SK-N-SH (cell line): ENCODE measurements at regions not wholly inside any gene's neighbourhood (a gene's known extent, or its start where the extent isn't known, plus 50 kb on each side); places are given as distances from the start of the nearest gene placed in this dataset.

Experiments
- CTCF ChIA-PET: fragments of 300-600, 350-600 bp; formaldehyde crosslinking; extraction: SDS; loops from one replicate; lab custom pipeline; 2021; lab: Yijun Ruan, JAX
- POLR2A ChIA-PET: fragments of 350-600 bp; sonication (Branson Sonifier 250); formaldehyde crosslinking; extraction: SDS; loops from one replicate; lab custom pipeline; 2020; ENCODE audit warnings: antibody characterized with exemption, inconsistent platforms; lab: Yijun Ruan, JAX
- DNase-seq: peaks from one replicate; pipeline ENCODE4 v3.0.0; 2012
- H2AFZ ChIP-seq: fragments of 200-600 bp; sonication (generic); 2 replicates; pipeline ENCODE4 v1.8.1; 2016; ENCODE audit warnings: antibody characterized with exemption, mild to moderate bottlenecking, low read depth
- H3F3A ChIP-seq: fragments of 200-600 bp; sonication (generic); replicated peaks from 2 replicates; pipeline ENCODE3; 2016; ENCODE audit warnings: antibody characterized with exemption, mild to moderate bottlenecking; ENCODE audit not compliant: insufficient read depth
- H3K27ac ChIP-seq, 2 experiments: fragments of 200-500 bp in 1 of 2; fragments of 200-600 bp in 1 of 2; sonication (Bioruptor generic) in 1 of 2; sonication (generic), shearing (Covaris generic) in 1 of 2; 2 replicates each; pipeline versions ENCODE4 v1.5.1 to v1.6.1; 2014 to 2016; ENCODE audit warnings: low read depth in 2 of 2, inconsistent platforms in 1 of 2, low read length in 1 of 2, mild to moderate bottlenecking in 1 of 2, mixed read lengths in 1 of 2
- H3K27me3 ChIP-seq: fragments of 200-600 bp; sonication (generic), shearing (Covaris generic); 2 replicates; pipeline ENCODE4 v1.6.1; 2016; ENCODE audit warnings: mixed run types; ENCODE audit not compliant: insufficient read depth
- H3K36me3 ChIP-seq, 2 experiments: fragments of 200-500 bp in 1 of 2; fragments of 200-600 bp in 1 of 2; sonication (Bioruptor generic) in 1 of 2; sonication (generic) in 1 of 2; replicated peaks in 1 of 2; 2 replicates each; pipeline versions ENCODE3 to v1.5.1; 2014 to 2016; ENCODE audit warnings: low read length in 1 of 2, mild to moderate bottlenecking in 1 of 2; ENCODE audit not compliant: insufficient read depth in 2 of 2, control insufficient read depth in 1 of 2
- H3K4me1 ChIP-seq, 2 experiments: fragments of 200-500 bp in 1 of 2; fragments of 200-600 bp in 1 of 2; sonication (Bioruptor generic) in 1 of 2; sonication (generic), shearing (Covaris generic) in 1 of 2; 2 replicates each; pipeline versions ENCODE4 v1.5.1 to v1.6.1; 2014 to 2016; ENCODE audit warnings: low read depth in 1 of 2, low read length in 1 of 2, mixed run types in 1 of 2; ENCODE audit not compliant: insufficient read depth in 2 of 2, control insufficient read depth in 1 of 2
- H3K4me2 ChIP-seq: fragments of 200-600 bp; sonication (generic), shearing (Covaris generic); 2 replicates; pipeline ENCODE4 v1.6.1; 2017; ENCODE audit warnings: mixed run types
- H3K4me3 ChIP-seq, 2 experiments: fragments of 200-500 bp in 1 of 2; fragments of 200-600 bp in 1 of 2; sonication (Bioruptor generic) in 1 of 2; sonication (generic), shearing (Covaris generic) in 1 of 2; 2 replicates each; pipeline versions ENCODE4 v1.5.1 to v1.8.1; 2014 to 2016; ENCODE audit warnings: low read depth in 2 of 2, inconsistent platforms in 1 of 2, low read length in 1 of 2, mild to moderate bottlenecking in 1 of 2, mixed read lengths in 1 of 2, moderate library complexity in 1 of 2
- H3K79me2 ChIP-seq: fragments of 200-600 bp; sonication (generic); 2 replicates; pipeline ENCODE4 v1.8.1; 2017; ENCODE audit warnings: mild to moderate bottlenecking; ENCODE audit not compliant: insufficient read depth
- H3K9ac ChIP-seq: fragments of 200-600 bp; sonication (generic); 2 replicates; pipeline ENCODE4 v1.6.1; 2017; ENCODE audit warnings: mixed run types
- H3K9me2 ChIP-seq: fragments of 200-600 bp; sonication (generic); 2 replicates; pipeline ENCODE4 v1.6.1; 2017; ENCODE audit warnings: mixed run types
- H3K9me3 ChIP-seq: fragments of 200-600 bp; sonication (generic); 2 replicates; pipeline ENCODE4 v1.6.1; 2017; ENCODE audit warnings: mixed run types, mild to moderate bottlenecking, moderate library complexity
- H4K20me1 ChIP-seq: fragments of 200-600 bp; sonication (generic); 2 replicates; pipeline ENCODE4 v1.6.1; 2017; ENCODE audit warnings: mild to moderate bottlenecking, mixed run types; ENCODE audit not compliant: insufficient read depth
- ELF1 ChIP-seq: IDR thresholded peaks from 2 replicates; pipeline ENCODE4 v1.4.0; 2012
- EP300 ChIP-seq, 2 experiments: IDR thresholded peaks; 2 replicates each; pipeline versions ENCODE4 v1.4.0 to v1.6.1; 2012; ENCODE audit warnings: borderline replicate concordance in 1 of 2, low read depth in 1 of 2, low read length in 1 of 2
- EZH2phosphoT487 ChIP-seq: fragments of 200-600 bp; sonication (generic); IDR thresholded peaks from 2 replicates; pipeline ENCODE4 v1.6.1; 2017; ENCODE audit warnings: low read depth, mixed run types, mild to moderate bottlenecking, antibody characterized with exemption, moderate library complexity, borderline replicate concordance
- FOSL2 ChIP-seq: IDR thresholded peaks from 2 replicates; pipeline ENCODE4 v1.4.0; 2012; ENCODE audit warnings: low read depth, mild to moderate bottlenecking, moderate library complexity, borderline replicate concordance
- FOXJ3 ChIP-seq: sonication (generic); formaldehyde crosslinking; IDR thresholded peaks from 2 replicates; pipeline ENCODE4 v1.5.1; 2020; ENCODE audit warnings: mild to moderate bottlenecking, missing genetic modification reagents
- FOXM1 ChIP-seq: IDR thresholded peaks from 2 replicates; pipeline ENCODE4 v1.4.0; 2012; ENCODE audit warnings: low read depth, mild to moderate bottlenecking
- GATA2 ChIP-seq: sonication (generic); formaldehyde crosslinking; IDR thresholded peaks from 2 replicates; pipeline ENCODE4 v1.5.0; 2020; ENCODE audit warnings: mild to moderate bottlenecking, missing genetic modification reagents
- JUND ChIP-seq: IDR thresholded peaks from 2 replicates; pipeline ENCODE4 v1.4.0; 2012
- MXI1 ChIP-seq: IDR thresholded peaks from 2 replicates; pipeline ENCODE4 v1.6.1; 2012; ENCODE audit warnings: mild to moderate bottlenecking, low read depth, low read length, improper control_type of control experiment
- NRF1 ChIP-seq: IDR thresholded peaks from 2 replicates; pipeline ENCODE4 v1.6.1; 2012; ENCODE audit warnings: low read depth, mild to moderate bottlenecking, low read length
- RAD21 ChIP-seq: IDR thresholded peaks from 2 replicates; pipeline ENCODE4 v1.6.1; 2012; ENCODE audit warnings: mild to moderate bottlenecking, low read length
- RFX5 ChIP-seq: IDR thresholded peaks from 2 replicates; pipeline ENCODE4 v1.6.1; 2012; ENCODE audit warnings: mild to moderate bottlenecking, improper control_type of control experiment, low read length
- SIN3A ChIP-seq: IDR thresholded peaks from 2 replicates; pipeline ENCODE4 v1.6.1; 2012; ENCODE audit warnings: low read depth, mild to moderate bottlenecking, low read length, moderate library complexity, borderline replicate concordance
- TAF1 ChIP-seq: IDR thresholded peaks from 2 replicates; pipeline ENCODE4 v1.6.1; 2012; ENCODE audit warnings: low read depth, mild to moderate bottlenecking, low read length, moderate library complexity, borderline replicate concordance
- TEAD4 ChIP-seq: IDR thresholded peaks from 2 replicates; pipeline ENCODE4 v1.4.0; 2012; ENCODE audit warnings: mild to moderate bottlenecking, borderline replicate concordance; ENCODE audit not compliant: insufficient read depth
- YY1 ChIP-seq: IDR thresholded peaks from 2 replicates; pipeline ENCODE4 v1.4.0; 2012; ENCODE audit warnings: low read depth, mild to moderate bottlenecking
- WGBS: methylation state at CpG from one replicate; pipeline ENCODE4 v1.1.6; 2017; ENCODE audit warnings: low lambda C conversion rate; 5-methylcytosine and 5-hydroxymethylcytosine counted together
- TF ChIP-seq, protein P1 (sequence below): fragments of 150-350 bp; IDR thresholded peaks from 2 replicates; pipeline ENCODE4 v1.6.1; 2017; ENCODE audit warnings: antibody characterized with exemption, low read length, low read depth, borderline replicate concordance
- TF ChIP-seq, protein P2 (sequence below): IDR thresholded peaks from 2 replicates; pipeline ENCODE4; 2012
- TF ChIP-seq, protein P3 (sequence below): IDR thresholded peaks from 2 replicates; pipeline ENCODE4 v1.4.0; 2012; ENCODE audit warnings: low read depth
- TF ChIP-seq, protein P4 (sequence below): IDR thresholded peaks from 2 replicates; pipeline ENCODE4 v1.4.0; 2012; ENCODE audit warnings: low read depth, borderline replicate concordance
- TF ChIP-seq, protein P5 (sequence below): fragments of 200-600 bp; sonication (generic); IDR thresholded peaks from 2 replicates; pipeline ENCODE4 v1.6.1; 2017; ENCODE audit warnings: antibody characterized with exemption, mild to moderate bottlenecking, moderate library complexity

DNA sequence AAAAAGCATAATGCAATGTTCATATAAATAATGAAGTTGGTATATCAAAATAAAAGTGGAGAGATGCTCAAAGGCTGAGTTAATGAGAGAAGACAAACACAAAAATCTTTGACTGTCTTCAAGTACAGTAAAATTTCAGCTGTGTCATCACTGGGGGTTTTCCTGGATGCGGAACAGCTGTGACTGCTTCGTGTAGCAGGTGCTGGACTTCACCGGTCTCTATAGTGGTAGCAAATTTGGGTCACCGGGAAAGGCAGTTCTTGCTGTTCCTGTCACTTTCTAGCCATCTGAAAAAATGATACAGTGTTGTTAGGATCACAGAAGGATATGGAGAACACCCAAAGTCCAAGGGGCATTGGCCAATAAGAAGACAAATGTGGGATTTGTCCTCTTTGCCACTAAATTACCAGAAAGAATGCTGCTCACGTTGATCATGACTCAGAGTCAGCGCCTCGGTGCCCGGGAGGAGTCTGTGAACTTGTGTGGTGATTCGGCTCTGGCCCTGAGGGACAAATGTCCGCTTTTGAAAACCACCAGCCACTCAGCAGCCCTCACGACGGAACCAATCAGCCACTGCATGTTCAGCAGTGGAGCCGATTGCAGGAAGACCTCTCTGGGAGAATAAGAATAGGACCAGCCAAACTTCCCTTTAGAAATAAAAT is 230.1 kb upstream of the FAT1 start:
- Histone ChIP-seq H3K27me3 (no peaks in the 10 kb centered on the region; the same call in 1 of the 2 replicates), H3K79me2 (no peaks in the 10 kb centered on the region), H3K9ac (no peak overlapping the region), H3K4me1 (no peaks in the 10 kb centered on the region; a peak in 1 of 4 replicates), H3K9me2 (no peaks in the 10 kb centered on the region), H3K36me3 (no peaks in the 10 kb centered on the region), H3K27ac (no peak overlapping the region), H3K4me3 (no peak overlapping the region), H3K4me2 (no peak overlapping the region), H4K20me1 (no peaks in the 10 kb centered on the region), H2AFZ (no peak overlapping the region), H3F3A (no peaks in the 10 kb centered on the region), H3K9me3 (no peaks in the 10 kb centered on the region)
- WGBS: 40% methylated on average over 7 of the region's 13 CpGs
- CTCF ChIA-PET: interaction anchor here (0.6 kb wide), 1 partner anchor 31 kb away, joined by 3 read pairs; no protein-coding TSS in a partner anchor
- no peak for TF ChIP-seq SIN3A
- TF ChIP-seq FOSL2: no peak
- TF ChIP-seq YY1: no peak
- TF ChIP-seq RAD21: no peak
- TF ChIP-seq GATA2 (CRISPR knock-in tag): no peak
- no peak for TF ChIP-seq NRF1
- TF ChIP-seq TAF1: no peak
- TF ChIP-seq JUND: no peak
- no peak for TF ChIP-seq TEAD4
- TF ChIP-seq RFX5: no peak
- no peak for TF ChIP-seq FOXJ3 (CRISPR knock-in tag)
- TF ChIP-seq, protein P1, sequence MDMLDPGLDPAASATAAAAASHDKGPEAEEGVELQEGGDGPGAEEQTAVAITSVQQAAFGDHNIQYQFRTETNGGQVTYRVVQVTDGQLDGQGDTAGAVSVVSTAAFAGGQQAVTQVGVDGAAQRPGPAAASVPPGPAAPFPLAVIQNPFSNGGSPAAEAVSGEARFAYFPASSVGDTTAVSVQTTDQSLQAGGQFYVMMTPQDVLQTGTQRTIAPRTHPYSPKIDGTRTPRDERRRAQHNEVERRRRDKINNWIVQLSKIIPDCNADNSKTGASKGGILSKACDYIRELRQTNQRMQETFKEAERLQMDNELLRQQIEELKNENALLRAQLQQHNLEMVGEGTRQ: no peak
- TF ChIP-seq FOXM1: no peak
- TF ChIP-seq, protein P2, sequence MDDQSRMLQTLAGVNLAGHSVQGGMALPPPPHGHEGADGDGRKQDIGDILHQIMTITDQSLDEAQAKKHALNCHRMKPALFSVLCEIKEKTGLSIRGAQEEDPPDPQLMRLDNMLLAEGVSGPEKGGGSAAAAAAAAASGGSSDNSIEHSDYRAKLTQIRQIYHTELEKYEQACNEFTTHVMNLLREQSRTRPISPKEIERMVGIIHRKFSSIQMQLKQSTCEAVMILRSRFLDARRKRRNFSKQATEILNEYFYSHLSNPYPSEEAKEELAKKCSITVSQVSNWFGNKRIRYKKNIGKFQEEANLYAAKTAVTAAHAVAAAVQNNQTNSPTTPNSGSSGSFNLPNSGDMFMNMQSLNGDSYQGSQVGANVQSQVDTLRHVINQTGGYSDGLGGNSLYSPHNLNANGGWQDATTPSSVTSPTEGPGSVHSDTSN: no peak
- DNase-seq: no peak
- POLR2A ChIA-PET: no interaction called here

DNA sequence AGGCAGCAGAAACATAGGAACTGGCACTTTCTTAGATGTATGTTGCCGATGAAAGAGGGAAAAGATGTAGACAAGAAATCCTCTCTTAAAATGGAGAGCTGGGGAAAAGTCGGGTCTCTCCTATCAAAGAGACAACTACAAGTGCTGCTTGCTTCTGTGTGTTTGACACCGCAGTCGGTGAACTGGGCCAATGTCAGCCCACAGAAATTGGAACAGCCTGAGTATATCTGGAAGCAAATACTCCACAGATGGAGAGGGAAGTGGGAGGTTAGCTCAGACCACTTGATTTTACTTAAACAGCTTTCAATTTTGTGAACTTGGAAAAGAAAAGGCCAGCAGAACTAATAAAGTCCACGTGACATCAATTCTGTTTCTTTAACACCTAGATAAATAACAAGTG is 230.9 kb upstream of the FAT1 start:
- Histone ChIP-seq H3K4me2 (no peak overlapping the region), H2AFZ (no peak overlapping the region), H3K4me3 (no peak overlapping the region), H3K4me1 (no peaks in the 10 kb centered on the region), H3K79me2 (no peaks in the 10 kb centered on the region), H3K27ac (no peak overlapping the region), H3K9ac (no peak overlapping the region), H4K20me1 (no peaks in the 10 kb centered on the region), H3K36me3 (no peaks in the 10 kb centered on the region), H3K27me3 (no peaks in the 10 kb centered on the region; the same call in 1 of the 2 replicates), H3K9me3 (no peaks in the 10 kb centered on the region), H3K9me2 (no peaks in the 10 kb centered on the region), H3F3A (no peaks in the 10 kb centered on the region)
- CTCF ChIA-PET: no interaction called here
- POLR2A ChIA-PET: no interaction called here
- DNase-seq: no peak
- no peak for TF ChIP-seq EP300 (IDR thresholded peaks at IDR 0.05; ENCODE audit: borderline replicate concordance in 1 of 2, low read depth in 1 of 2, low read length in 1 of 2)
- TF ChIP-seq, protein P3, sequence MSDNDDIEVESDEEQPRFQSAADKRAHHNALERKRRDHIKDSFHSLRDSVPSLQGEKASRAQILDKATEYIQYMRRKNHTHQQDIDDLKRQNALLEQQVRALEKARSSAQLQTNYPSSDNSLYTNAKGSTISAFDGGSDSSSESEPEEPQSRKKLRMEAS: no peak
- TF ChIP-seq FOXJ3 (CRISPR knock-in tag): no peak
- TF ChIP-seq EZH2phosphoT487: no peak
- no peak for TF ChIP-seq RFX5
- no peak for TF ChIP-seq ELF1
- TF ChIP-seq, protein P4, sequence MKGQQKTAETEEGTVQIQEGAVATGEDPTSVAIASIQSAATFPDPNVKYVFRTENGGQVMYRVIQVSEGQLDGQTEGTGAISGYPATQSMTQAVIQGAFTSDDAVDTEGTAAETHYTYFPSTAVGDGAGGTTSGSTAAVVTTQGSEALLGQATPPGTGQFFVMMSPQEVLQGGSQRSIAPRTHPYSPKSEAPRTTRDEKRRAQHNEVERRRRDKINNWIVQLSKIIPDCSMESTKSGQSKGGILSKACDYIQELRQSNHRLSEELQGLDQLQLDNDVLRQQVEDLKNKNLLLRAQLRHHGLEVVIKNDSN: no peak
- TF ChIP-seq, protein P2: no peak
- no peak for TF ChIP-seq FOSL2
- TF ChIP-seq, protein P5, sequence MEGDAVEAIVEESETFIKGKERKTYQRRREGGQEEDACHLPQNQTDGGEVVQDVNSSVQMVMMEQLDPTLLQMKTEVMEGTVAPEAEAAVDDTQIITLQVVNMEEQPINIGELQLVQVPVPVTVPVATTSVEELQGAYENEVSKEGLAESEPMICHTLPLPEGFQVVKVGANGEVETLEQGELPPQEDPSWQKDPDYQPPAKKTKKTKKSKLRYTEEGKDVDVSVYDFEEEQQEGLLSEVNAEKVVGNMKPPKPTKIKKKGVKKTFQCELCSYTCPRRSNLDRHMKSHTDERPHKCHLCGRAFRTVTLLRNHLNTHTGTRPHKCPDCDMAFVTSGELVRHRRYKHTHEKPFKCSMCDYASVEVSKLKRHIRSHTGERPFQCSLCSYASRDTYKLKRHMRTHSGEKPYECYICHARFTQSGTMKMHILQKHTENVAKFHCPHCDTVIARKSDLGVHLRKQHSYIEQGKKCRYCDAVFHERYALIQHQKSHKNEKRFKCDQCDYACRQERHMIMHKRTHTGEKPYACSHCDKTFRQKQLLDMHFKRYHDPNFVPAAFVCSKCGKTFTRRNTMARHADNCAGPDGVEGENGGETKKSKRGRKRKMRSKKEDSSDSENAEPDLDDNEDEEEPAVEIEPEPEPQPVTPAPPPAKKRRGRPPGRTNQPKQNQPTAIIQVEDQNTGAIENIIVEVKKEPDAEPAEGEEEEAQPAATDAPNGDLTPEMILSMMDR: no peak
- no peak for TF ChIP-seq SIN3A
- no peak for TF ChIP-seq GATA2 (CRISPR knock-in tag)
- no peak for TF ChIP-seq MXI1
- 44% methylated on average over 5 of the region's 5 CpGs for WGBS
